HUES6 (cell line): ENCODE measurements at regions not wholly inside any gene's neighbourhood (a gene's known extent, or its start where the extent isn't known, plus 50 kb on each side); places are given as distances from the start of the nearest gene placed in this dataset.

ENCODE experiments used
- H3K27ac ChIP-seq: 2 replicates; pipeline ENCODE4 v1.7.0; 2013; ENCODE audit warnings: low read depth, mild to moderate bottlenecking, low read length, inconsistent platforms
- H3K27me3 ChIP-seq: 2 replicates; pipeline ENCODE4 v1.6.1; 2013; ENCODE audit warnings: low read length; ENCODE audit not compliant: control insufficient read depth, insufficient read depth
- H3K36me3 ChIP-seq: 2 replicates; pipeline ENCODE4 v1.6.1; 2013; ENCODE audit warnings: low read length; ENCODE audit not compliant: control insufficient read depth, insufficient read depth
- H3K4me1 ChIP-seq: 2 replicates; pipeline ENCODE4 v1.6.1; 2013; ENCODE audit warnings: low read length; ENCODE audit not compliant: control insufficient read depth, insufficient read depth
- H3K4me3 ChIP-seq: 2 replicates; pipeline ENCODE4 v1.5.1; 2013; ENCODE audit warnings: low read depth, low read length
- H3K9ac ChIP-seq: one replicate; pipeline ENCODE4 v1.6.1; 2013; ENCODE audit warnings: mild to moderate bottlenecking, low read length
- H3K9me3 ChIP-seq: 2 replicates; pipeline ENCODE4 v1.6.1; 2013; ENCODE audit warnings: low read depth, low read length; ENCODE audit not compliant: control insufficient read depth, insufficient read depth

GRCh38 chr6:125655511-125655910, 93.9 kb upstream of the HEY2 start:
- no peak overlapping the region for H3K4me3 ChIP-seq
- no peaks in the 10 kb centered on the region for H3K36me3 ChIP-seq
- peaks cover 5% of the 10 kb centered on the region for H3K4me1 ChIP-seq
- H3K9ac ChIP-seq, result no peak overlapping the region
- H3K27me3 ChIP-seq, result no peaks in the 10 kb centered on the region
- no peaks in the 10 kb centered on the region for H3K9me3 ChIP-seq
- no peak overlapping the region for H3K27ac ChIP-seq

DNA sequence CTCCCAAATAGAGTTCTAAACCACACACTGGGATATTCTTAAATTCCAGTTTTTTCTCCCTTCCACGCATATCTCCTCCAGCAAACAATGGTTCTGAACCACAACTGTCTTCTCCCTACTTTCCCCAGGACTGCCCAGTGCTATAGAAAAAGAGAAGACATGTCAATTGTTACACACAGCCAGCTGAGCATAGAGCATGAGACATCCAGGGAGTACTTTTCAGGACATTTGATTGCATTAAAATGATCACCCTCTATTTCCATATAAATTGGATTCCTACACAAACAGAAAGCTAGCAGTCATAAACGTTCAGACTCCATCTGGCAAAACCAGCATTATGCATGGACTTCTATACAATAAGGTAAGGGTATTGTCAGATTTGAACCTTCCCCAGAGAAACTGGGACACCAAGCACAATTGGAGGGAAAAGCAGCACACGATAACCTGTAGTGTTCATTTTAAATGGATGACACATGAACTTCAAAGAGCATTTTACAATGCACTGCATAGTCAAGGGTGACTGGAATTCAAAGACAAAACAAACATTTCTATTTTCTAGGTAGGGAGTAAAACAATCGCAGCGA, 93.1 kb upstream of the HEY2 start:
- H3K9me3 ChIP-seq, result no peaks in the 10 kb centered on the region
- no peaks in the 10 kb centered on the region for H3K36me3 ChIP-seq
- no peak overlapping the region for H3K9ac ChIP-seq
- H3K4me1 ChIP-seq, result peaks cover 5% of the 10 kb centered on the region
- no peaks in the 10 kb centered on the region for H3K27me3 ChIP-seq
- H3K27ac ChIP-seq, result no peak overlapping the region
- no peak overlapping the region for H3K4me3 ChIP-seq

- no peak overlapping the region for H3K4me3 ChIP-seq
- peaks cover 5% of the 10 kb centered on the region for H3K4me1 ChIP-seq
- H3K36me3 ChIP-seq, result no peaks in the 10 kb centered on the region
- no peaks in the 10 kb centered on the region for H3K27me3 ChIP-seq
- H3K9me3 ChIP-seq, result no peaks in the 10 kb centered on the region
- H3K27ac ChIP-seq, result no peak overlapping the region
- H3K9ac ChIP-seq, result no peak overlapping the region
Measured at GRCh38 chr6:125658136-125658535, 91.3 kb upstream of the HEY2 start.

- no peak overlapping the region for H3K27ac ChIP-seq
- H3K9me3 ChIP-seq, result no peaks in the 10 kb centered on the region
- no peaks in the 10 kb centered on the region for H3K27me3 ChIP-seq
- peaks cover 5% of the 10 kb centered on the region for H3K4me1 ChIP-seq
- no peaks in the 10 kb centered on the region for H3K36me3 ChIP-seq
- H3K9ac ChIP-seq, result no peak overlapping the region
- H3K4me3 ChIP-seq, result no peak overlapping the region
Measured at GRCh38 chr6:125658759-125659431, 90.5 kb upstream of the HEY2 start.

DNA sequence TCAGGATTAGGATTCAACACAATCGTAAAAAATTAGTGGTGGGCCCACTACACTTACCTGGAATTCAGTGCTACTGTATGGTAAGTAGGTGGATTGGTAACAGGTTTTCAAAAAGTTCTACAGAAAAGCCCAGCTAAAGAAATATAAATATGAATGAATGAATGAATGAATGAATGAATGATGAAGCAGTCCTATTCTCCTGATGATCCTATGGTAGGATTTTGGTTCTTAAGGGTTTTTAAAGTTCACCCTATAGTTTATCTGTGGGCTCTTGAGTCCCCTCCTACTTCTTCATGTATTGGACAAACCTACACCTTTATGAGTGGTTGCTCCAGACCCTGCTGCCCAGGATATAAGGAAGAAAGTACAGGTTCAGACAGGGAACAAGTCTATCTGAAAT, 89.5 kb upstream of the HEY2 start:
- no peaks in the 10 kb centered on the region for H3K27me3 ChIP-seq
- H3K9ac ChIP-seq, result no peak overlapping the region
- H3K4me1 ChIP-seq, result peaks cover 5% of the 10 kb centered on the region
- H3K4me3 ChIP-seq, result no peak overlapping the region
- H3K27ac ChIP-seq, result no peak overlapping the region
- no peaks in the 10 kb centered on the region for H3K36me3 ChIP-seq
- H3K9me3 ChIP-seq, result no peaks in the 10 kb centered on the region

DNA sequence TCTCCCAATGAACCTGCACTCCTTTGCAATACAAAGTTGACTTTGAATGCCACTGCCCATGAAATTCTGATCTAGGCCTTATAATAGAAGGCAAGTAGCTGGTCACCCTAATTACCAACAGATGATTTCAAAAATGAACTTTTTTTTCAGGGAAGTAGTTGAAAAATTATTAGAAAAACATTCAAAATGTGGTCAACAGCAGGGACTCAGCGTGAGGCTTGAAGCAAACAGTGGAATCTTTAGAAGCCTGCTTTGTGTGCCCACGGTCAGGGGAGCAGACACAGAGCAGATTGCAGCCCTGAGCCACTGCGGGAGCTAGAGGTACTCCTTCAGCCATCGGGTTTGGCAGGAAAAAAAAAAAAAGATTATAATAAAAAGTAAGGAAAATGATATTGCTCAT, 87.1 kb upstream of the HEY2 start:
- no peaks in the 10 kb centered on the region for H3K27me3 ChIP-seq
- H3K9ac ChIP-seq, result no peak overlapping the region
- no peaks in the 10 kb centered on the region for H3K36me3 ChIP-seq
- H3K27ac ChIP-seq, result no peak overlapping the region
- no peaks in the 10 kb centered on the region for H3K9me3 ChIP-seq
- H3K4me1 ChIP-seq, result peaks cover 5% of the 10 kb centered on the region; the same call in 1 of the 2 replicates
- no peak overlapping the region for H3K4me3 ChIP-seq

DNA sequence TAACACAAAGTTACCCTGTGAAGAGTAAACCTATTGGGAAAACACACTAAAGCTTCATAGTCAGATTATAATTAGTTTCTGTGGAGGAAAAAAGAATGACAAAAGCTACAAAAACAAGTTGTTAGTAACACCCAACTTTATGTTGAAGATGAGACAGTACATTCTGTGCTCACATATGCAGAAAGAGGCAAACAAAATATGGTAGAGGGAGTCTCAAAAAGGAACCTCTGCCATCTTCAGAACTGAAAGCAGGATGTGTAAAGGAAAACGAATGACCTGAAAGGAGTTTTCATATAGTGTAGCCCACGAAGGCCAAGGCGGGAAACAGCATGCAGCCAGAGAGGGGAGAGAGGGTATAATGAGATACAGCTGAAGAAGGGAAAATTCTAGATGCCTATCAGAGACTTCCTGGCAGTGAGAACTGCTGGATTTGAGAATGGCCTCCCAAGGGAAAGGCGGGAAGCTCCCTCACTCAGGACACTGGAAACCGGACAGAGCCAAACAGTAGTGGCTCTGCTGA, 84.1 kb upstream of the HEY2 start:
- Histone ChIP-seq H3K27ac (no peak overlapping the region), H3K36me3 (no peaks in the 10 kb centered on the region), H3K27me3 (no peaks in the 10 kb centered on the region), H3K9me3 (no peaks in the 10 kb centered on the region), H3K4me1 (peaks cover 6% of the 10 kb centered on the region), H3K9ac (no peak overlapping the region), H3K4me3 (no peak overlapping the region)

DNA sequence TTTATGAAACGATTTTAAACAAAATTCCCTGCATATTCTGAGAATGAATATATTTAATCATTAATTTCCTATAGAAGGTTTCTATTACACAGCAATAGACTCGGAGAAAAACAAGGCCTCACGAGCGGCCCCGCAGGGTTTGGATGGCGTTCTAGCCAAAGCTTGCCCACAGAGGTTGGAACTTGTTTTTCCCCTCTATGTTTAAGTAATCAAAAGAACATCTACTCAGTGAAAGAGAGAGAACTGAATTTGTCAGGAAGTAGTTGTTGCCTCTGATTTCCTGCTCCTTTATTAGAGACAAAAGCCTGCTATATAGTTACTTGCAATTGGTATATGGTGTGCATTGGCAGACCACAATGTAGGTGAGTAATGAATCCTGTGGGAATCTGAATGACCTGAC, 82.1 kb upstream of the HEY2 start:
- Histone ChIP-seq H3K27me3 (no peaks in the 10 kb centered on the region), H3K4me1 (peaks cover 13% of the 10 kb centered on the region), H3K27ac (no peak overlapping the region), H3K9ac (no peak overlapping the region), H3K9me3 (no peaks in the 10 kb centered on the region), H3K4me3 (no peak overlapping the region), H3K36me3 (no peaks in the 10 kb centered on the region)

GRCh38 chr6:125668071-125668470, 81.4 kb upstream of the HEY2 start:
- H3K9ac ChIP-seq, result no peak overlapping the region
- H3K27me3 ChIP-seq, result no peaks in the 10 kb centered on the region
- H3K4me1 ChIP-seq, result peaks cover 13% of the 10 kb centered on the region
- no peak overlapping the region for H3K27ac ChIP-seq
- H3K36me3 ChIP-seq, result no peaks in the 10 kb centered on the region
- H3K9me3 ChIP-seq, result no peaks in the 10 kb centered on the region
- H3K4me3 ChIP-seq, result no peak overlapping the region

DNA sequence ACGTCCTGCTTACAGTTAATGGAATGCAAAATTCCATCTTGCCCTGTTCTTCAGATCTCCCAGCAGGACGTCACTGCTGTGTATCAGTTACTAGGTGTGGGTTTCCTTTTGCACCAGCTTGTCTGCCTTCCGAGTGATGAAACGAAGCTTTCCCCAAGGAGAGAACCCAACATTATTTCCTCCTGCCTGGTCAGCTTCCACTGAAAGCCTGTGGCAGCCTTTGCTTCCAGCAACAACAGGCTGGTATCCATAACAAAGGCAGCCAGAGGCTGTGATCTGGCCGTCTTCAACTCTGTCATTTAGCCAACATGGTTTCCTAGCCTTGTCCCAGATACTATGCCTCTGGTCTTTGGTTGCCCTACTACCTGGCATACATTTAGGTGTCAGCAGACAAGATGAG, 78.9 kb upstream of the HEY2 start:
- no peaks in the 10 kb centered on the region for H3K27me3 ChIP-seq

GRCh38 chr6:125671323-125671722, 78.1 kb upstream of the HEY2 start:
- Histone ChIP-seq H3K9ac (no peak overlapping the region), H3K27ac (no peak overlapping the region)

More for the DNA sequence above, 78.9 kb upstream of the HEY2 start:
- no peak overlapping the region for H3K4me3 ChIP-seq
- no peaks in the 10 kb centered on the region for H3K9me3 ChIP-seq
- H3K9ac ChIP-seq, result no peak overlapping the region
- H3K27ac ChIP-seq, result no peak overlapping the region
- H3K4me1 ChIP-seq, result peaks cover 13% of the 10 kb centered on the region
- H3K36me3 ChIP-seq, result no peaks in the 10 kb centered on the region

More at GRCh38 chr6:125671323-125671722, 78.1 kb upstream of the HEY2 start:
- Histone ChIP-seq H3K36me3 (no peaks in the 10 kb centered on the region), H3K9me3 (no peaks in the 10 kb centered on the region), H3K4me1 (peaks cover 13% of the 10 kb centered on the region), H3K4me3 (no peak overlapping the region), H3K27me3 (no peaks in the 10 kb centered on the region)
